ENCODE measurements at regions not wholly inside any gene's neighbourhood (a gene's known extent, or its start where the extent isn't known, plus 50 kb on each side); places are given as distances from the start of the nearest gene placed in this dataset.
"Not testable (repeated sequence)": the region's sequence is repeated elsewhere in the genome, so short reads cannot be mapped to it uniquely, and the experiment has no call there.

DNA sequence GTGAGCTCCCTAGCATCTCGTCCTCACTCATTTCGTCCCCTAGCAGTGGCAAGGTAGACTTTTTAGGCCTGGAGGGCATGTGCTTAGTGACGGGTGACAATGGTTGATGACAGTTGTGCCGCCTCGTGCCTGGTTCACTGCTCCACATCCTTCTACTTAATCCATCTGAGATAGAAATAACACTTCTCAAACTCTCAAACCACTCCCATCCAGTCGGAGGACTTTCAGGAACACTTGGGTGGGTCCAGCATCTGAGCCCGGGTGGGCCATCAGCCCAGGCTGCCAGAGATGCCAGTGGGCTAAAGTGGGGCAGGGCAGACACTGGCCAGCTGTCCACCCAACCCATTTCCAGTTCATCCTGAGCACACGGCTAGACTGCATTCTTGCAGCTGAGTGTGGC, 79.7 kb upstream of the SMAD3 start:
- Histone ChIP-seq H3K4me1 (ENCODE audit: control insufficient read depth, insufficient read depth, low read length) (no peaks in the 10 kb centered on the region), H3K27me3 (ENCODE audit: control insufficient read depth, insufficient read depth, low read length) (no peaks in the 10 kb centered on the region), H3K9me3 (ENCODE audit: control insufficient read depth, low read length) (no peaks in the 10 kb centered on the region), H3K9ac (ENCODE audit: low read length) (no peak overlapping the region), H3K36me3 (ENCODE audit: control insufficient read depth, insufficient read depth, low read length) (no peaks in the 10 kb centered on the region), H3K4me3 (ENCODE audit: low read length) (no peak overlapping the region)

DNA sequence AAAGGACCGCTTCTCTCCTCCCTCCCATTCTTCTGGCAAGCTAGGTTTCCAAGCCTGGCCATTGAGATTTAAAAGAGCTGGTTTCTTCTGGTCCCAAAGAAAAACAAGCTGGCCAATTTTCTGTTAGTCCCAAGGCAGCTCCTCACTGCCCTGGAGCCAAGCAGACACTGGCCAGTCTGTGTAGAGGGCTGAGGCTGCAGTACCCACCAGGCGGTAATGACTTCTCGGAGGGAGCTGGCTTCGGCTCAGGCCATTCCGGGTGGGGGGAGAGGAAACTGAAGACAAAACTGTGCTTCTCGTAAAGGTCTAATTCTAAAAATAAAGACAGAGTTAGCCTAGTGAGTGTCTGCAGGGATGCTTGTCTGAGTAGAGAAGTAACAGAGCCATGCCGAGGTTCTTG, 78.5 kb upstream of the SMAD3 start:
- Histone ChIP-seq H3K9me3 (ENCODE audit: control insufficient read depth, low read length) (no peaks in the 10 kb centered on the region), H3K27me3 (ENCODE audit: control insufficient read depth, insufficient read depth, low read length) (no peaks in the 10 kb centered on the region), H3K36me3 (ENCODE audit: control insufficient read depth, insufficient read depth, low read length) (no peaks in the 10 kb centered on the region), H3K4me1 (ENCODE audit: control insufficient read depth, insufficient read depth, low read length) (no peaks in the 10 kb centered on the region), H3K9ac (ENCODE audit: low read length) (no peak overlapping the region), H3K4me3 (ENCODE audit: low read length) (no peak overlapping the region)

DNA sequence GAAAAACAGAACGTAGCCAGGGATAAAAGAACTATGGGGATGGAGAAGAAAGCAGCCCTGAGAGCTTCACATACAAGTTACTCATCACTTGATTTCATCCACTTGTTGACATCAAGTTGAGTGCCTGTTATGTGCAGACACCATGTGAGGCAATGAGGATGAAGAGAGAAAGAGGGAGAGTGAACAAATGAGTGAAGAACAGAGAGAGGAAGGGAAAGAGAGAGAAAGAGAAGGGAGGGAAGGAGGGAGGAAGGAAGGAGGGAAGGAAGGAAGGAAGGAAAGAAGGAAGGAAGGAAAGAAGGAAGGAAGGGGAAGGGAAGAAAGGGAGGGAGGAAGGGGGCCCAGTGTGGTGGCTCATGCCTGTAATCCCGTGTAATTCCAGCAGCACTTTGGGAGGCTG, 72.3 kb upstream of the SMAD3 start:
- no peaks in the 10 kb centered on the region for H3K9me3 ChIP-seq (ENCODE audit: control insufficient read depth, low read length)

DNA sequence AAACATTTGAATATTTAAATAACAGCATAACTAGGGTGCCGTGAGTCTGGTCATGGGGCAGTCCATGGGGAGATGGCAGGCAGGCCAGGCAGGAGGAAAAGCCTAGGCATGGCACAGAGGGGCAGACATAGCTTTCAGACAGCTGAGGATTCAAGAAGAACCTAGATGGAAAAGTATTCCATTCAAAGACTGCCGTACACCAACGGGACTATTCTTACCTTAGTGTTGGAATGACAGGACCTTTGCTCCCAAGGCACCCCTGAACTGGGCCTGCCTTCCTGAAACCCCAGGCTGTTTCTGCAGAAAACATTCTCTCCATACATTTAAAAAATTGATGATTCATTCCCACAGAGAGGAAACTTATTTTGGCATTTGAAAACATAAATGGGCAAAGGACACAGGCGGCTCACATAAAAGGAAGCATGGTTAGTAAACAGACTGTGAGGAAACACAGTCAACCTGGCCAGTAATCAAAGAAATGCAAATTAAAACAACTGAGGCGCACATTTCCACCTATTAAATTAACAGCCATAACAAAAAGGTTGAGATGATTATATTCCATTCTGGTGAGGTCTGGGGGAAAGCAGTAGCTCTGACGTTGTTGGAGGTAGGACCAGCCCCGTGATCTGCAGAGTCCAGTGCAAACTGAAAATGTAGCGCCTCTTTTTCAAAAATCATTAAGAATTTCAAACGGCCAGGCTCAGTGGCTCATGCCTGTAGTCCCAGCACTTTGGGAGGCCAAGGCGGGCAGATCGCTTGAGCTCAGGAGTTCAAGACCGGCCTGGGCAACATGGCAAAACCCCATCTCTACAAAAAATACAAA, 71.3 kb upstream of the SMAD3 start:
- H3K9me3 ChIP-seq (ENCODE audit: control insufficient read depth, low read length): no peaks in the 10 kb centered on the region
- no peaks in the 10 kb centered on the region for H3K4me1 ChIP-seq (ENCODE audit: control insufficient read depth, insufficient read depth, low read length)
- H3K36me3 ChIP-seq (ENCODE audit: control insufficient read depth, insufficient read depth, low read length): no peaks in the 10 kb centered on the region
- H3K9ac ChIP-seq (ENCODE audit: low read length): no peak overlapping the region
- H3K27me3 ChIP-seq (ENCODE audit: control insufficient read depth, insufficient read depth, low read length): no peaks in the 10 kb centered on the region
- no peak overlapping the region for H3K4me3 ChIP-seq (ENCODE audit: low read length)

More for the DNA sequence above, 72.3 kb upstream of the SMAD3 start:
- Histone ChIP-seq H3K4me3 (ENCODE audit: low read length) (no peak overlapping the region), H3K36me3 (ENCODE audit: control insufficient read depth, insufficient read depth, low read length) (no peaks in the 10 kb centered on the region), H3K9ac (ENCODE audit: low read length) (no peak overlapping the region), H3K27me3 (ENCODE audit: control insufficient read depth, insufficient read depth, low read length) (no peaks in the 10 kb centered on the region), H3K4me1 (ENCODE audit: control insufficient read depth, insufficient read depth, low read length) (no peaks in the 10 kb centered on the region)

DNA sequence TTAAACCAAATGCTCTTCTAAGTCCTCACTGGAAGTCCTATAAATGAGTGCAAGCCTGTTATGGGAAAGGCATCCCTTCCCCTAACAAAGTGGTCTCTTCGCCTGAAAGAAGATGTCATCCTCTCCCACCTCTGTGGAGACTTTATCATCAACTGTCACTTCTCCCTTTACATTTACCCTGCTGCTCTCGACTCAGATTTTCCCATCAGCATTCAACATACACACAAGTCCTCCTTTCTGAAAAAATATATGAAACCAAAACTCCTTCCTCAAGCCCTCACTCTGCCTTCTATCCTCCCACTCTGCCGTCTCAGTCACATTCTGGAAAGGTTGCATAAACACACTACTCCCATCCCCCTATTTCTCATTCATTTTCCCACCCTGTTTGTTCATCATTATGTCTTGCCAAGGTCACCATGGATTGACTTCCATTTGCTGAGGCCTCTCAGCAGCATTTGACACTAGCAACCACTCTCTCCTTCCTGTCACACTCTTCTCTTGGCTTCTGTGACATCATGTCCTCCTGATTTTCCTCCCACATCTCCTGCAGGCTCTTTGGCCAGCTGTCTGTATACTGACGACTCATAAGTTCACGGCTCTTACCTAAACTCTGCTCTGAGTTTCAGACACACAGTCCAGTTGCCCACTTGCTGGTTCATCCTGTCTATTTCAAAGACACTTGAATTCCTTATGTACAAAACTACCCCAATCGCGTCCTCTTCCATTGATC, 70.3 kb upstream of the SMAD3 start:
- Histone ChIP-seq H3K4me1 (ENCODE audit: control insufficient read depth, insufficient read depth, low read length) (no peaks in the 10 kb centered on the region), H3K9ac (ENCODE audit: low read length) (no peak overlapping the region), H3K4me3 (ENCODE audit: low read length) (no peak overlapping the region), H3K36me3 (ENCODE audit: control insufficient read depth, insufficient read depth, low read length) (no peaks in the 10 kb centered on the region), H3K9me3 (ENCODE audit: control insufficient read depth, low read length) (no peaks in the 10 kb centered on the region), H3K27me3 (ENCODE audit: control insufficient read depth, insufficient read depth, low read length) (no peaks in the 10 kb centered on the region)

DNA sequence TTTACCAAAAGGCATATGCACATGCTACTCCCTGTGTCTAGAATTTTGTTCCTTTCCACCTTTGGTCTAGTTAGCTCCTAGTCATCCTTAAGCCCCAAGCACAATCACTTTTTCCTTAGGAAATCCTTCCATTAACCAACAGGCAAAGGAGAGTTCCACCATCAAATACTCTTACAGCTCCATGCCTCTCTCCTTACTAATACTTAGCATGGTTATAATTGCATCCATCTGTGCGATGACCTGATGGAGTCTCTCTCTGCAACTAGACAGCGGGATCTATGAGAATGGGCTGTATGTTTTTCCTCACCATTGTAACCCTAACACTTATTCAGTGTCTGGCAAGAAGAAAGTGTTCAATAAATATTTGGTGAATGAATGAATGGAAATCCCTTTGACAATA, 69.3 kb upstream of the SMAD3 start:
- no peaks in the 10 kb centered on the region for H3K36me3 ChIP-seq (ENCODE audit: control insufficient read depth, insufficient read depth, low read length)
- H3K9ac ChIP-seq (ENCODE audit: low read length): no peak overlapping the region
- no peaks in the 10 kb centered on the region for H3K4me1 ChIP-seq (ENCODE audit: control insufficient read depth, insufficient read depth, low read length)
- H3K27me3 ChIP-seq (ENCODE audit: control insufficient read depth, insufficient read depth, low read length): no peaks in the 10 kb centered on the region
- no peak overlapping the region for H3K4me3 ChIP-seq (ENCODE audit: low read length)
- H3K9me3 ChIP-seq (ENCODE audit: control insufficient read depth, low read length): no peaks in the 10 kb centered on the region

DNA sequence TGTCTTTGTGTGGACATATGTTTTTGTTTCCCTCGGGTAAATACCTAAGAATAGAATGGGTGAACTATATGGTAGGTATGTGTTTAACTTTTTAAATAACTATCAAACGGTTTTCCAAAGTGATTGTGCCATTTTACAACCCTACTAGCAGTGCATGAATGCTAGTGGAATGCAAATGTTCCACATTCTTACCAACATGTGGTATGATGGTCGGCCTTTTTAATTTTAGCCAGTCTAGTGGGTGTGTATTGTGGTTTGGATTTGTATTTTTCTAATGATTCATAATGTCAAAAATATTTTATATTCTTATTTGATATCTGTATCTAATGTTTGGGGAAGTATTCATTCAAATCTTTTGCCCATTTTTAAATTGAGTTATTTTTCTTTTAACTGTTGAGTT, 68.2 kb upstream of the SMAD3 start:
- no peaks in the 10 kb centered on the region for H3K27me3 ChIP-seq (ENCODE audit: control insufficient read depth, insufficient read depth, low read length)
- no peak overlapping the region for H3K9ac ChIP-seq (ENCODE audit: low read length)
- H3K36me3 ChIP-seq (ENCODE audit: control insufficient read depth, insufficient read depth, low read length): no peaks in the 10 kb centered on the region
- H3K4me1 ChIP-seq (ENCODE audit: control insufficient read depth, insufficient read depth, low read length): no peaks in the 10 kb centered on the region
- H3K4me3 ChIP-seq (ENCODE audit: low read length): no peak overlapping the region
- H3K9me3 ChIP-seq (ENCODE audit: control insufficient read depth, low read length): no peaks in the 10 kb centered on the region

DNA sequence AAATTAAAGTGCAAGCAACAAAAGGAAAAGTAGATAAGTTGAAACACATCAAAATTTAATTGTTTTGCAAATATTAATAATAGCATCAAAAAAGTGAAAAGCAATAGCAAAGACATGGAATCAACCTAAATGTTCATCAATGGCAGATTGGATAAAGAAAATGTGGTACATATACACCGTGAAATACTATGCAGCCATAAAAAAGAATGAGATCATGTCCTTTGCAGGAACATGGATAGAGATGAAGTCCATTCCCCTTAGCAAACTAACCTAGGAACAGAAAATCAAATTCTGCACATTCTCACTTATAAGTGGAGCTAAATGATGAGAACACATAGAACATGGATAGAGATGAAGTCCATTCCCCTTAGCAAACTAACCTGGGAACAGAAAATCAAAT, 67.2 kb upstream of the SMAD3 start:
- not testable (repeated sequence) for H3K36me3 ChIP-seq (ENCODE audit: control insufficient read depth, insufficient read depth, low read length); H3K4me1 ChIP-seq (ENCODE audit: control insufficient read depth, insufficient read depth, low read length); H3K27me3 ChIP-seq (ENCODE audit: control insufficient read depth, insufficient read depth, low read length); H3K9me3 ChIP-seq (ENCODE audit: control insufficient read depth, low read length); H3K9ac ChIP-seq (ENCODE audit: low read length); H3K4me3 ChIP-seq (ENCODE audit: low read length)

DNA sequence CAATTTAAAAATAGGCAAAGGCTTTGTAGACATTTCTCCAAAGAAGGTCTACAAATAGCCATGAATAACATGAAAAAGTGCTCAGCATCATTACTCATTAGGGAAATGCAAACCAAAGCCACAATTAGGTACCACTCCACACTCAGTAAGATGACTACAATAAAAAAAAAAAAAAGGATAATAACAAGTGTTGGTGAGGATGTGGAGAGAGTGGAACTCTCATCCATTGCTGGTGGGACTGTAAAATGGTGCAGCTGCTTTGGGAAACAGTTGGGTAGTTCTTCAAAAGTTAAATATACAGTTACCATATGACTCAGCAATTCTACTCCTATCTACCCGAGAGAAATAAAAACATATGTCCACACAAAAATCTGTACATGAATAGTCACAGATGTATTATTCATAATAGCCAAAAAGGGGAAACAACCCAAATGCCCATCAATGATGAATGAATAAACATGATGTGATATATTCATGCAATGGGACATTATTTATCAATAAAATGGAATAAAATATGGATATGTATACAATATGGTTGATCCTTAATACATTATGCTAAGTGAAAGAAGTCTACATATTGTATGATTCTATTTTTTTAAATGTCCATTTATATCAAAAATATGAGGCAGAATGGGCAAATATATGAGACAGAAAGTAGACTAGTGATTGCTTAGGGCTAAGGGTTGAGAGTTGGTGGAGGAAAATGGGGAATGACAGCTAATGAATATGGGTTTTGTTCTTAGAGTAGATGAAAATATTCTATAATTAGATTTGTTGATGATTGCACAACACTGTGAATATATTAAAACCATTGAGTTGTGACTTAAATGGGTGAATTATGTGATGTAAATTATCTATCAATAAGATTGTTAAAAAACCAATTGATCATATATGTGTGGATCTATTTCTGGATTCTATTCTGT, 66.1 kb upstream of the SMAD3 start:
- H3K36me3 ChIP-seq (ENCODE audit: control insufficient read depth, insufficient read depth, low read length): no peaks in the 10 kb centered on the region
- H3K9ac ChIP-seq (ENCODE audit: low read length): no peak overlapping the region
- H3K4me3 ChIP-seq (ENCODE audit: low read length): no peak overlapping the region
- no peaks in the 10 kb centered on the region for H3K9me3 ChIP-seq (ENCODE audit: control insufficient read depth, low read length)
- H3K4me1 ChIP-seq (ENCODE audit: control insufficient read depth, insufficient read depth, low read length): no peaks in the 10 kb centered on the region
- no peaks in the 10 kb centered on the region for H3K27me3 ChIP-seq (ENCODE audit: control insufficient read depth, insufficient read depth, low read length)

DNA sequence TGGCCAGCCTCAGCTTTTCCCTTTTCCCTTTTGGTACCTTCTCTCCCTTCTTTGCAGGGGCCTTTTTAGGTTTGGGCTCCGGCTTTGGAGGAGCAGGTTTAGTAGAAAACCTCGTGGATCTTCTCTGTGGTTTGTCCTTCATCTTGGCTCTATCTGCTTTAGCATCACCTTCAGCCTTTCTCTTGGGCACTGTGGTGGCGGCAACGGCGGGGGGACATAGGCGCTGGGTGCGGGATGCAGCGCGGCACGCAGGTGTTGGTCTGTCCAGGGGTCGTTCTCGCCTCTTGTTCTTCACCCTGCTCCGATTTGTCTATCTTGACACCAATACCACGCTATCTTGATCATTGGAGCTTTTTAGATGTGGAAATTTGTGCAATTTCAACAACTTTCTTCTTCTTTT, 64.5 kb upstream of the SMAD3 start:
- Histone ChIP-seq H3K9me3 (ENCODE audit: control insufficient read depth, low read length) (no peaks in the 10 kb centered on the region), H3K9ac (ENCODE audit: low read length) (no peak overlapping the region), H3K4me3 (ENCODE audit: low read length) (no peak overlapping the region), H3K36me3 (ENCODE audit: control insufficient read depth, insufficient read depth, low read length) (no peaks in the 10 kb centered on the region), H3K4me1 (ENCODE audit: control insufficient read depth, insufficient read depth, low read length) (no peaks in the 10 kb centered on the region), H3K27me3 (ENCODE audit: control insufficient read depth, insufficient read depth, low read length) (no peaks in the 10 kb centered on the region)

DNA sequence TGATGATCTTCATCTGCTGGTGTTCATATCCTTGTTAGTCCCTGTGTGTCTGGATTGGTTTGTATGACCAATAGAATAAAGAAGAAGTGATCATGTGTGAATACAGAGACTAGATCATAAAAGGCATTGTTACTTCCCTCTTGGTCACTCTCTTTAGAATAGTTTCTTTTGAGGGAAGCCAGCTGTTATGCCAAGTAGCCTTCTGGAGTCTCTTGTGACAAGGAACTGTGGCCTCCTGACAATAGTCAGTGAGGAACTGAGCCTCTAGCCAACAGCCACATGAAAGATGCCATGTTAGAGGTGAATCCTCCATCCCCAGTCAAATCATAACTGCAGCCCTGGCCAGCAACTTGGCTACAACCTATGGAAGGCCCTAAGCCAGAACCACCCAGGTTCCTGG, 63.0 kb upstream of the SMAD3 start:
- no peak overlapping the region for H3K9ac ChIP-seq (ENCODE audit: low read length)
- no peaks in the 10 kb centered on the region for H3K4me1 ChIP-seq (ENCODE audit: control insufficient read depth, insufficient read depth, low read length)
- H3K36me3 ChIP-seq (ENCODE audit: control insufficient read depth, insufficient read depth, low read length): no peaks in the 10 kb centered on the region
- H3K9me3 ChIP-seq (ENCODE audit: control insufficient read depth, low read length): no peaks in the 10 kb centered on the region
- no peak overlapping the region for H3K4me3 ChIP-seq (ENCODE audit: low read length)
- no peaks in the 10 kb centered on the region for H3K27me3 ChIP-seq (ENCODE audit: control insufficient read depth, insufficient read depth, low read length)

DNA sequence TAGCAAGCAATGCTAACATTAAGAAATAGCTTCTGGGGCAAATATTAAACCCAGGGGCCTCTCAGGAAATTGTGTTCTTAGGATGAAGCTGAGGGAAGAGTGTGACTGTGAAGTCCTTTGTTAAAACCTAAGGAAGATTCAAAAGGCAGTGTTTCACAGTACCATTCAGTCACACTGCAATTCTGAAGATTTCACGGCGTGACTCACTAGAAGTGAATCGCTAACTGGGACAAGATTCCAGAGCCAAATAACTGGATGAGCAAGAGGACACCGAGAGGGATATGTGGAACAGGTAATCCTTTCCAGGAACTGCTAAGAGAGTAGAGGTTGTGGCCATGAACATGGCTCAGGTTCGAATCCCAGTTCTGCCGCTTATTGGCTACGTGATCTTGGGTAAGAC, 61.8 kb upstream of the SMAD3 start:
- H3K4me1 ChIP-seq (ENCODE audit: control insufficient read depth, insufficient read depth, low read length): no peaks in the 10 kb centered on the region
- H3K4me3 ChIP-seq (ENCODE audit: low read length): no peak overlapping the region
- no peaks in the 10 kb centered on the region for H3K36me3 ChIP-seq (ENCODE audit: control insufficient read depth, insufficient read depth, low read length)
- H3K9me3 ChIP-seq (ENCODE audit: control insufficient read depth, low read length): no peaks in the 10 kb centered on the region
- H3K27me3 ChIP-seq (ENCODE audit: control insufficient read depth, insufficient read depth, low read length): no peaks in the 10 kb centered on the region
- H3K9ac ChIP-seq (ENCODE audit: low read length): no peak overlapping the region

Data from mucosa of stomach (tissue), 1 donor.